ENCODE measurements at regions not wholly inside any gene's neighbourhood (a gene's known extent, or its start where the extent isn't known, plus 50 kb on each side); places are given as distances from the start of the nearest gene placed in this dataset.

GRCh38 chr1:25110036-25110435 lies 122.3 kb downstream of the SYF2 start:
- in situ Hi-C loops (cut with MboI; ENCODE audit: low sequenced_read_pairs in 4 of 4) = no loop called here
- intact Hi-C loops (cut with DNase I; ENCODE audit: low total_unique reads) = no loop called here
- peaks cover 0 to 4% of the 10 kb centered on the region in 2 donors for H3K4me1 ChIP-seq
- H3K27me3 ChIP-seq = no peaks in the 10 kb centered on the region
- no peak for DNase-seq
- TF ChIP-seq CTCF (IDR thresholded peaks at IDR 0.05 in 4 of 5, conservative IDR thresholded peaks at IDR 0.05 in 1 of 5) (no peak), POLR2A (IDR thresholded peaks at IDR 0.05) (no peak)
- no peaks in the 10 kb centered on the region for H3K9me3 ChIP-seq
- H3K36me3 ChIP-seq = no peaks in the 10 kb centered on the region
- H3K4me3 ChIP-seq = no peak overlapping the region
- no peak for ATAC-seq
- no peak overlapping the region for H3K27ac ChIP-seq

- DNase-seq = no peak
- H3K4me1 ChIP-seq = peaks cover 0 to 4% of the 10 kb centered on the region in 2 donors
- ATAC-seq = no peak
- TF ChIP-seq CTCF (IDR thresholded peaks at IDR 0.05 in 4 of 5, conservative IDR thresholded peaks at IDR 0.05 in 1 of 5) (no peak), POLR2A (IDR thresholded peaks at IDR 0.05) (no peak)
- H3K9me3 ChIP-seq = no peaks in the 10 kb centered on the region
- H3K4me3 ChIP-seq = no peak overlapping the region
- H3K27ac ChIP-seq = no peak overlapping the region
- H3K36me3 ChIP-seq = no peaks in the 10 kb centered on the region
- no peaks in the 10 kb centered on the region for H3K27me3 ChIP-seq
- in situ Hi-C loops (cut with MboI; ENCODE audit: low sequenced_read_pairs in 4 of 4) (loop anchor here in 1 of 4 donors (10.0 kb wide), 2 partner anchors 175 to 255 kb away; partner anchors contain the start of gene RUNX3), intact Hi-C loops (cut with DNase I; ENCODE audit: low total_unique reads) (no loop called here)
Observed at GRCh38 chr1:25109531-25109951, 122.8 kb downstream of the SYF2 start.

GRCh38 chr1:25107643-25108010 lies 124.7 kb downstream of the SYF2 start:
- in situ Hi-C loops (cut with MboI; ENCODE audit: low sequenced_read_pairs in 4 of 4) = loop anchor here in 1 of 4 donors (10.0 kb wide), 2 partner anchors 173 to 253 kb away; partner anchors contain the start of gene RUNX3
- Histone ChIP-seq H3K4me1 (peaks cover 0 to 4% of the 10 kb centered on the region in 2 donors), H3K27me3 (no peaks in the 10 kb centered on the region), H3K36me3 (no peaks in the 10 kb centered on the region), H3K9me3 (no peaks in the 10 kb centered on the region), H3K4me3 (no peak overlapping the region), H3K27ac (no peak overlapping the region)
- no peak for ATAC-seq
- DNase-seq = no peak
- no peak for TF ChIP-seq CTCF (IDR thresholded peaks at IDR 0.05 in 4 of 5, conservative IDR thresholded peaks at IDR 0.05 in 1 of 5)
- no peak for TF ChIP-seq POLR2A (IDR thresholded peaks at IDR 0.05)
- intact Hi-C loops (cut with DNase I; ENCODE audit: low total_unique reads) = no loop called here

GRCh38 chr1:25106976-25107642 lies 125.2 kb downstream of the SYF2 start:
- TF ChIP-seq CTCF (IDR thresholded peaks at IDR 0.05 in 4 of 5, conservative IDR thresholded peaks at IDR 0.05 in 1 of 5) (no peak), POLR2A (IDR thresholded peaks at IDR 0.05) (no peak)
- Histone ChIP-seq H3K4me3 (no peak overlapping the region), H3K27me3 (no peaks in the 10 kb centered on the region), H3K27ac (no peak overlapping the region), H3K36me3 (no peaks in the 10 kb centered on the region), H3K4me1 (peaks cover 0 to 4% of the 10 kb centered on the region in 2 donors), H3K9me3 (no peaks in the 10 kb centered on the region)
- intact Hi-C loops (cut with DNase I; ENCODE audit: low total_unique reads) (no loop called here), in situ Hi-C loops (cut with MboI; ENCODE audit: low sequenced_read_pairs in 4 of 4) (loop anchor here in 1 of 4 donors (10.0 kb wide), 2 partner anchors 172 to 252 kb away; partner anchors contain the start of gene RUNX3)
- no peak for ATAC-seq
- DNase-seq = no peak
